ENCODE measurements at regions not wholly inside any gene's neighbourhood (a gene's known extent, or its start where the extent isn't known, plus 50 kb on each side); places are given as distances from the start of the nearest gene placed in this dataset.
"Not testable (repeated sequence)": the region's sequence is repeated elsewhere in the genome, so short reads cannot be mapped to it uniquely, and the experiment has no call there.

DNA sequence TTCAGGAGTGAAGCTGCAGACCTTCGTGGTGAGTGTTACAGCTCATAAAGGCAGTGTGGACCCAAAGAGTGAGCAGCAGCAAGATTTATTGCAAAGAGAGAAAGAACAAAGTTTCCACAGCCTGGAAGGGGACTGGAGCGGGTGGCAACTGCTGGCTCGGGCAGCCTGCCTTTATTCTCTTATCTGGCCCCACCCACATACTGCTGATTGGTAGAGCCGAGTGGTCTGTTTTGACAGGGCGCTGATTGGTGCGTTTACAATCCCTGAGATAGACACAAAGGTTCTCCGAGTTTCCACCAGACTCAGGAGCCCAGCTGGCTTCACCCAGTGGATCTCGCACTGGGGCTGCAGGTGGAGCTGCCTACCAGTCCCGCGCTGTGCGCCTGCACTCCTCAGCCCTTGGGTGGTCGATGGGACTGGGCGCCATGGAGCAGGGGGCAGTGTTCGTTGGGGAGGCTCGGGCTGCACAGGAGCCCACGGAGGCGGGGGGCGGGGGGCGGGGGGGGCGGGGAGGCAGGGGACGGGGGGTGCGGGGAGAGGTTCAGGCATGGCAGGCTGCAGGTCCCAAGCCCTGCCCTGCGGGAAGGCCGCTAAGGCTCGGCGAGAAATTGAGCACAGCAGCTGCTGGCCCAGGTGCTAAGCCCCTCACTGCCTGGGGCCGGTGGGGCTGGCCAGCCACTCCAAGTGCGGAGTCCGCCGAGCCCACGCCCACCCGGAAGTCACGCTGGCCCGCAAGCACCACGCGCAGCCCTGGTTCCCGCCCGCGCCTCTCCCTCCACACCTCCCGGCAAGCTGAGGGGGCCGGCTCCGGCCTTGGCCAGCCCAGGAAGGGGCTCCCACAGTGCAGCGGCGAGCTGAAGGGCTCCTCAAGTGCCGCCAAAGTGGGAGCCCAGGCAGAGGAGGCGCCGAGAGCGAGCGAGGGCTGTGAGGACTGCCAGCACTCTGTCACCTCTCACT, 59.9 kb upstream of the EN2 start:
- DNase-seq, result not testable (repeated sequence)

DNA sequence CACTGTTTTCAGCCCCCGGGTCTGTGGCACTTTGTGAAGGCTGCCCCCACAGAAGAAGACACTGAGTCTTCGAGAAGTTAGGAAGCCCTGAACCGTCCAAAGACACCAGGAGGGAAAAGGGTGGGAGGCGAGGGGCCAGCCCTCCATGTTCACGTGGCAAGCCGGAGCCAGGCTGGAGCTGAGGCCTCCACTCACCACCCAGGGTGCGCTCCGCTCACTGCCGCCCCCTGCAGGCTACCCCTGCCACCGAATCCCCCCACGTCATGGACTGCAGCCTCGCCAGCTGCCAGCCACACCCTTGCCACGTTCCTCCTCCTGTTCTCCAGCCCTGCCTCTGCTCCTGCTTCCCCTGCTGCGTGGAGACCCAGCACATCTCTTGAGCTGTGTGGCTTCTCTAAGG, 59.0 kb upstream of the EN2 start:
- DNase-seq, result no peak

DNA sequence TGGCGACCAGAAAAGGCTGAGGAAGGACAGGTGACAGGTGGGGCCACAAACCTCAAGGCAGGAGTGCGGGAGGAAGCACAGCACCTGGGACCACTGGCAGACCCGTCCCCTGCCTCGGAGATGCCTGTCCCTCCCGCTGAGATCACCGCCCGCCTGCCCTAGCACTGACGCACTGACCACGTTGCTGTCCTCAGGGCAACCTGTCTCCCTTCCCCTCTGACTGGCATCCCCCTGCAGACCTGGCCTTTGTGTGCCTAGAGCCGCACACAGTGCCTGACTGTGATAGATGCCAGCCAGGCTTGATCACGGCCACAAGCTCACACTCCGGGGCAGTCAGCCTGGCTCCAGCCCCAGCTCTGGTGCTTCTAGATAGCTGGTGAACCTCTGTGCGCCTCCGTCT, 58.4 kb upstream of the EN2 start:
- DNase-seq, result no peak

DNA sequence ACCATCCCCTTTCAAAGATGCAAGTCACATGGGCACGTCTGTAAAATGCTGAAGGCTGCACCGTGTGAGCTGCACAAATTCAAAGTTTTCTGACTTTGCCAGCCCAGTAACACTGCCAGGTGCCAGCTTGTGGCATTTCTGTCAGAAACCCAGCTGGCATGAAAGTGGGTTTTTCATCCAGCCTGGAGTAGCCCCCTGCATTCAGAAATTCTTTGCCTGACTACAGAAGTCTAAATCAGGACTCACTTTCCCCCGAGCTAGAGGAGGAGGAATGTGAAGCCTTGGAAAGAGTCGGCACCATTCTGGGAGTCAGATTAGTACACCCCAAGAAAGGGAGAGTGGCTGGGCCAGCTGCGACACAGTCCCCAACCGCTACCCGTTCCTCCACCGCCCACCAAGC, 56.7 kb upstream of the EN2 start:
- no peak for DNase-seq

DNA sequence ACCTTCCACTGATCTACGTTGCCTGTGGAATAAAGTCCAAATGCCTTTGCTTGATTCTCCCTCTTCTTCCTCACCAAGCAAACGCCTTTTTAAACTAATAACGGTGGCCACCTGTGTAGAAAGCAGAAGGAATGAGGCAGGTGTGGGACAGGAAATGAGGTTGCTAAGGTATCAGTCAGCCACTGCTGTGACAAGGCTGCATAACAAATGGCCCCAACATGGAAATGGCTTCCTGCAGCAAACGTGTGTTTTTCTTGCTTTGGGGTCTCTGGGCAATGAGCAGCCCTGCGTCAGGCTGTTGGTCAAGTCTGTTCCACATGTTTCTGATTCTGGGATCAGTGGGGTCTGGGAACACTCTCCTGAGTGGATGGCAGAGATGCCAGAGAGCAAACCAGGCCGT, 56.0 kb upstream of the EN2 start:
- DNase-seq, result no peak

DNA sequence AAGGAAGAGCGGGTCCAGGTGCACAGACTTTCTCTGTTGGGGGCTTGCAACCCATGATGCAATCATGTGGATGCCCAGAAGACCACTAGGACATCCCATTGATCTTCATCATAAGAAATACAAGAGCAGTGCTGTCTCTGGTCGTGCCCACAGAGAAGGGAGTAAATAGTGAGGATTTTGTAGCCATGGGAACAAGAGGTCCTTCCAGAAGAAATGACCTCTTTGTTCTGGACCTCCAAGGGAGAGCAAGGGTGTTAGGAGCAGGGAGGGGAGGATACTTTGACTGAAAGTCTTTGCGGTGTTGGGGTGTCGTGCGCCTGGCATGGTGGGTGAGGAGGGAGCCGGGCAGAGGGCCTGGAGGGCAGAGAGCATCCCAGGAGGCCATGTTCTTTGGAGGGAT, 55.0 kb upstream of the EN2 start:
- no peak for DNase-seq

DNA sequence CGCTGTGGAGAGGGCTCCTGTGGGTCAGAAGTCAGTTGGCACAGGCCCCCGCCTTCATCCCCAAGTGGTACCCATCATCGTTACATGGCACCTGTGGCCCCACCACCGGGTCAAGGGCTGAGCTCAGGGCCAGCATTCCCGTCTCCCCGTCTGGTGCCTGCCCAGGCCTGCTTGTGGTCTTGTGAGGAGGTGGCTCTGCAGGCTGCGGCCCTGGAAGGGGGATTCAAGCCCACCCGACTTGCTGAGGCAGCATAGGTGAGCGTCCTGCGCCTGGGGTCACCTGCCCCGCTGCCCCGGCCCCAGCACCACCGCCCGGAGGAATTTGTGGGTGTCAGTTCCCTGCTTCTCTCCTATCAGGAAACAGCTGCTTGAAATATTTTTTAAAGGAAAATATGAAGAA, 53.0 kb upstream of the EN2 start:
- DNase-seq, result no peak

DNA sequence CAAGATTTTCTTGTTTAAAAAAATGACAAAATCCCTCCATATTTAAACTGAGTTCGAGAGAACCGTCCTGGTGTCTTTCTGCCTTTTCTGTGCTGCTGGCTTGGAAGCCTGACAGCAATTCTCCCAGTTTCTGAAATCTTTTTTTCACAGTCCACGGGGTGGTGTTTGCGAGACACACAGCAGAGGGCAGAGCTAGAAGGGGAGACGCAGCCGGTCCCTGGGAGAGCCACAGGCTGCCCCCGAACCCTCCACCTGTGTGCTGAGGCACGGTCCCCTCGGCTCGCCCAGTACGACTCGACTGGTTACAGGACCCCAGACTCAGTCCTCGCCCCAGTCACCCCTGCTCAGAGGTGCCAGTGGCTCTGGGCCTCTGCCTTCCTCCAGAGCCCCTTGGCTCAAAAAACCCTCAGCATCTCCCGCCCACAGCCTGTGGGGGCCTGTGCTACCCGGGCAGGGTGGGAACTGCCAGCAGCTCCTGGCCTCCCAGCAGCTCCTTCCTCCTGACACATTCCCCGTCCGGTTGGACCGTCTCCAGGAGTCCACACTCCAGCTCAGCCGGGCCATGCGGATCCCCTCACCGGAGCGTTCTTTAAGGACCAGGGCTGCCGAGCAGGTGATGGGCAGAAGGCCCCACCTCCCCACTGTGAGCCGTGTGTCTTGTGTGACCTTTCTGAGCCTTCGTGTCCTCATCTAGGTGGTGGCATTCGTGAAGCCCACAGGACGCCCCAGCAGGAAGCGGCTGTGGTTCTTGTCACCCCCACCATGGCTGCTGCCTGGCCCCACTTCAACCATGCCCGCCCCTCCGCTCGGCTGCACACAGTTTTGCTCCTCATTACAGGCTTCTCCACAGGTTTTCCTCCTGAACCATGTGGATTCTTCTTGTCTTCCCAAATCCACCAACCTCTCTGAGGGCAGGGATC, 52.3 kb upstream of the EN2 start:
- DNase-seq, result no peak

DNA sequence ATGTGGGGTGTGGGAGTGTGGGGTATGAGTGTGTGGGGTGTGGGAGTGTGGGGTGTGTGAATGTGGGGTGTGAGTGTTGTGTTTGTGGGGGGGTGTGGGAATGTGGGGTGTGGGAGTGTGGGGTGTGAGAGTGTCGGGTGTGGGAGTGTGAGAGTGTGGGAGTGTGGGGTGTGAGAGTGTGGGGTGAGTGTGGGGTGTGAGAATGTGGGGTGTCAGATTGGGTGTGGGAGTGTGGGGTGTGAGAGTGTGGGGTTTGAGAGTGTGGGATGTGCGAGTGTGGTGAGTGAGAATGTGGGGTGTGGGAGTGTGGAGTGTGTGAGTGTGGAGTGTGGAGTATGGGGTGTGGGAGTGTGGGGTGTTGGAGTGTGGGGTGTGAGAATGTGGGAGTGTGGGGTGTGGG, 50.1 kb upstream of the EN2 start:
- no peak for DNase-seq
